ENCODE measurements at regions not wholly inside any gene's neighbourhood (a gene's known extent, or its start where the extent isn't known, plus 50 kb on each side); places are given as distances from the start of the nearest gene placed in this dataset.

DNA sequence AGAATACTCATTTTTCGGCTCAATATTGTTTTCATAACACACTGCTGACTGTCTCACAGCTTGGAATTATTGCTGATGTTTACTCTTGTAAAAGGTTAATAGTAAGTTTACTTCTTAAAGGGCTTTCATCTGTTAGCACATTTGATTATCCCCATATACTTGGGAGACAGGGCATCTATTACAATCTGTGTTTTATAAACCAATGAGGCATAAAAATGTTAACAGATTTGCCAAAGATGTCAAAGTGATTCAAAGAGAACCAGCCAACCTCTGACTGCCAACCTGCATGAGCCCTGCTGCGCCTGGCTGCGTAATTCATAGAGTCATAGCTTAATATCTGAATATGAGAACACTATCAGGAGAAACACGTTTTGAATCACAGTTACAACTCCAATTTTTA, 665.6 kb downstream of the TRIML1 start:
- TF ChIP-seq, protein P1, sequence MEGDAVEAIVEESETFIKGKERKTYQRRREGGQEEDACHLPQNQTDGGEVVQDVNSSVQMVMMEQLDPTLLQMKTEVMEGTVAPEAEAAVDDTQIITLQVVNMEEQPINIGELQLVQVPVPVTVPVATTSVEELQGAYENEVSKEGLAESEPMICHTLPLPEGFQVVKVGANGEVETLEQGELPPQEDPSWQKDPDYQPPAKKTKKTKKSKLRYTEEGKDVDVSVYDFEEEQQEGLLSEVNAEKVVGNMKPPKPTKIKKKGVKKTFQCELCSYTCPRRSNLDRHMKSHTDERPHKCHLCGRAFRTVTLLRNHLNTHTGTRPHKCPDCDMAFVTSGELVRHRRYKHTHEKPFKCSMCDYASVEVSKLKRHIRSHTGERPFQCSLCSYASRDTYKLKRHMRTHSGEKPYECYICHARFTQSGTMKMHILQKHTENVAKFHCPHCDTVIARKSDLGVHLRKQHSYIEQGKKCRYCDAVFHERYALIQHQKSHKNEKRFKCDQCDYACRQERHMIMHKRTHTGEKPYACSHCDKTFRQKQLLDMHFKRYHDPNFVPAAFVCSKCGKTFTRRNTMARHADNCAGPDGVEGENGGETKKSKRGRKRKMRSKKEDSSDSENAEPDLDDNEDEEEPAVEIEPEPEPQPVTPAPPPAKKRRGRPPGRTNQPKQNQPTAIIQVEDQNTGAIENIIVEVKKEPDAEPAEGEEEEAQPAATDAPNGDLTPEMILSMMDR (IDR thresholded peaks at IDR 0.05; ENCODE audit: low read depth, low read length, poor library complexity, severe bottlenecking) = no peak
- TF ChIP-seq EZH2phosphoT487 (IDR thresholded peaks at IDR 0.05; ENCODE audit: borderline replicate concordance, low read length) = no peak

Measured in DOHH2 (cell line).